ENCODE measurements at regions not wholly inside any gene's neighbourhood (a gene's known extent, or its start where the extent isn't known, plus 50 kb on each side); places are given as distances from the start of the nearest gene placed in this dataset.
"Not testable (repeated sequence)": the region's sequence is repeated elsewhere in the genome, so short reads cannot be mapped to it uniquely, and the experiment has no call there.

- DNase-seq, result no peak
Measured at GRCh38 chrX:130552444-130553073, 150.8 kb downstream of the RBMX2 start.

GRCh38 chrX:130555341-130555740 lies 153.6 kb downstream of the RBMX2 start:
- no peak for DNase-seq

GRCh38 chrX:130555757-130556156 lies 154.0 kb downstream of the RBMX2 start:
- no peak for DNase-seq

DNA sequence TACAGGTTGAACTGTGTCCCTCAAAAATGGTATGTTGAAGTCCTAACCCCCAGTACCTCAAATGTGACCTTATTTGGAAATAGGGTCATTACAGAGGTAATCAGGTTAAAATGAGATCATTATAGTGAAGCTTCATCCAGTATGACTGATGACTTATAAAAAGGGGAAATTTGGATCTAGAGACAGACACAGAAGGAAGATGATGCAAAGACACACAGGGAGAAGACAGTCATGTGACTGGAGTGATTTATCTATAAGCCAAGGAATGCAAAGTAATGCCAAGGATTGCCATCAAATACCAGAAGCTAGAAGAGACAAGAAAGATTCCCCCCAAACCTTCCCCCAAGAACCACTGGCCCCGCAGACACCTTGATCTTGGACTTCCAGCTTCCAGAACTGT lies 155.2 kb downstream of the RBMX2 start:
- no peak for DNase-seq

- DNase-seq, result no peak
Measured at GRCh38 chrX:130560544-130560943, 158.8 kb downstream of the RBMX2 start.

DNA sequence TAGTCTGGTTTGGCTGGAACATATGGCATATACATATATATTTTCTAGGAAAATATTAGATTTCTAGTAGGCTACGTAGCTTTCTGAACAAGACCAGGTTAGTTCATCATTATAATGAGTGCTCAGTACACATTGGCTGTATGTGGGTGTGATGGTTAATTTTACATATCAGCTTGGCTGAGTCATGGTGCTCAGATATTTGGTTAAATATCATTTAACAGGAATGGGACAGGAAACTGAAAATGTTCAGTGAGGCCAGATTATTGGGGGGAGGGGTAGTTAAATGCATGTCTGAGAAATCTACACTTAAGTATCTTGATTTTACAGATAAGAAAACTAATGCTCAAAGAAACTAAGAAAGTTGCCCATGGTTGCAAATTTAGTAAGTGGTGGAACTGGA lies 160.1 kb downstream of the RBMX2 start:
- no peak for DNase-seq

DNA sequence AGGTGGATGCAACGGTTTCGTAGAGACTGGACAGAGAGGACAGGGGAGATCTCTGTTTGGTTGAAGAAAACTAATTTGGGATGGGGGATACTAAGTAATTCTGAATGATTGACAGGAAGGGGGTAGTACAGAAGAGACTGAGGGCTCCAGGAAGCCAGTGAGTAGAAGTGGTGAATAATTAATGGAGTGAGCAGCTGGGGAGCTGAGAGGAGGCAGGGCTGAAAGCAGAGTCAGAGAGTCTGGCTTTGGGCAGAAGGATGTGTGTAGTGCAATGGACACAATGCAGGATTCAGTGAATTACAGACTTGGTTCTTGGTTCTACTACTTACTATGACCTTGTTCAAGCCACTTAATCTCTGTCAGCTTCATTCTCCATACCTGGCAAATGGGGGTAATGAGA lies 161.7 kb downstream of the RBMX2 start:
- DNase-seq, result no peak

DNA sequence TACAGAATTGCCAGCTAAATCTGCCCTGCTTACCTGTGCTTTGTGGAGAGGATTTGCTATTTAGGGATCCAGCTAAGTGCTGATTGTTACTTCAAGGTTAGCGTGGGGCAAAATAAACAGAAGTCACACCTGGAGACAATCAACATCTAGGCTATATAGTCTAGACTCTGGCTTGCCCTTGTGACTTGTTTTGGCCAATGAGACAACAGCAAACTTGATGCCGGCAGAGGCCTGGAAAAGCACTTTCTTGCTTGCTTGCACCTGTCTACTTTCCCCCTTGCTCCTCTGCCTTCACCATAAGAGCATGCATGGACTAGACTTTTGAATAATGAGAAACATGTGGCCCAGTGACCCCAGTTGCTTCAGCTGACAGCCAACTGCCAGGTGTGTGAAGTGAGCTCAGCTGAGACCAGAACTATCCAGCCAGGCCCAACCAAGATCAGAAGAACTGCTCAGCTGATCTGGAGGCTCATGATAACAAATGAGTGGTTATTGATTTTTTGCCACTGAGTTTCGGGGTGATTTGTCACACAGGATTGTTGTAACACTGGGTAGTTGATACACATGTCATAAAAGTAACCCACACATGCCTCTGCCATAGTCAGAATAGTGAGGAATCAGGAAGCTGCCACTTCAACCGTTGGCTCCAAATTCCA lies 164.4 kb downstream of the RBMX2 start:
- DNase-seq, result no peak

DNA sequence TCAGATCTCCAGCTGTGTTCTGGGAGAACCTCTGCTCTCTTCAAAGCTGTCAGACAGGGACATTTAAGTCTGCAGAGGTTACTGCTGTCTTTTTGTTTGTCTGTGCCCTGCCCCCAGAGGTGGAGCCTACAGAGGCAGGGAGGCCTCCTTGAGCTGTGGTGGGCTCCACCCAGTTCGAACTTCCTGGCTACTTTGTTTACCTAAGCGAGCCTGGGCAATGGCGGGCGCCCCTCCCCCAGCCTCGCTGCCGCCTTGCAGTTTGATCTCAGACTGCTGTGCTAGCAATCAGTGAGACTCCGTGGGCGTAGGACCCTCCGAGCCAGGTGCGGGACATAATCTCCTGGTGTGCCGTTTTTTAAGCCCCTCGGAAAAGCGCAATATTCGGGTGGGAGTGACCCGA lies 171.2 kb downstream of the RBMX2 start:
- not testable (repeated sequence) for DNase-seq

Measured in NCI-H526 treated with DMSO at 0.1 percent for 48 hours (cell line).